PC-9 (cell line): ENCODE measurements at regions not wholly inside any gene's neighbourhood (a gene's known extent, or its start where the extent isn't known, plus 50 kb on each side); places are given as distances from the start of the nearest gene placed in this dataset.

ENCODE experiments used
- CTCF ChIP-seq: fragments of 200-600 bp; sonication (generic); conservative IDR thresholded peaks from 2 replicates; pipeline ENCODE4 v1.6.1; 2017; ENCODE audit warnings: mixed run types, antibody characterized with exemption, mild to moderate bottlenecking, moderate library complexity
- EZH2 ChIP-seq: fragments of 200-600 bp; sonication (generic); IDR thresholded peaks from 2 replicates; pipeline ENCODE4 v1.8.0; 2017; ENCODE audit warnings: antibody characterized with exemption, low read depth

GRCh38 chr1:168947041-168947440 lies 159.4 kb upstream of the ATP1B1 start:
- TF ChIP-seq CTCF (no peak), EZH2 (no peak)
